NCI-H774 (cell line): ENCODE measurements at regions not wholly inside any gene's neighbourhood (a gene's known extent, or its start where the extent isn't known, plus 50 kb on each side); places are given as distances from the start of the nearest gene placed in this dataset.

Source experiments
- DNase-seq: peaks from one replicate; lab custom pipeline; 2025; lab: John Stamatoyannopoulos, UW

GRCh38 chr4:125808570-125808969, 493.8 kb downstream of the FAT4 start:
- no peak for DNase-seq

DNA sequence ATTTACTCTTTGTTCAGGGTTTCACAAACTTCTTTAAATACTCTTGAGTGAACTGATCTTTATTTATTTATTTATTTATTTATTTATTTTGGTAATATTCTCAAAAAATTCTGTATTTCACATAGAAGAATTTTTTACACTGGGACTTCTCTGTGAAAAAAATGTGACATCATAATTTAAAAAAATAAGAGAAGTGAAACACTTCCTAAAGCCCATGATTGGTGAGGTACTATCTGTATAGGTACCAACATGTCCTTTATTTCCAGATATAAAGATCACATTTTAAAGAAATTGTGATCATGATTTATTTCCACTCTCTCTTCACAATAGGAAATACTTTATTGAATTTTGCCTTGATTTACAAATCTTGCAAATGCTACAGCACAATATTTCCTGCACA, 497.1 kb downstream of the FAT4 start:
- no peak for DNase-seq

GRCh38 chr4:125826801-125827695, 512.3 kb downstream of the FAT4 start:
- DNase-seq, result no peak

DNA sequence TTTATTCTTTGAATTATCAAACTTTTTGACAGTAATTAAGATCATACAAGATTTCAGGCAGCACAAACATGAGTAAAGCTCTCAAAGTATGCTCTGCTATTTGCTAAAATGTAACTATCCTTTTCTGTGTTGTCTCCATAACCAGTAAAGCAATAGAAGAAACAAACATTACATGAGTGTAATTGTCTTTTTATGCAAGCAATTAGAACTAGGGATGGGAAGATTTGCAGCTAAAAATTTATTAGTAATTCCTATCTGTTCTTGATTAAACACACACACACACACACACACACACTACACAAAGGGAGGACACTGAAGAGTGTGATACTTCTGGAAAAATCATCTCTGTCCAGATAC, 512.9 kb downstream of the FAT4 start:
- DNase-seq, result no peak

GRCh38 chr4:125828346-125828745, 513.6 kb downstream of the FAT4 start:
- no peak for DNase-seq

- no peak for DNase-seq
Observed at GRCh38 chr4:125832161-125832560, 517.4 kb downstream of the FAT4 start.

DNA sequence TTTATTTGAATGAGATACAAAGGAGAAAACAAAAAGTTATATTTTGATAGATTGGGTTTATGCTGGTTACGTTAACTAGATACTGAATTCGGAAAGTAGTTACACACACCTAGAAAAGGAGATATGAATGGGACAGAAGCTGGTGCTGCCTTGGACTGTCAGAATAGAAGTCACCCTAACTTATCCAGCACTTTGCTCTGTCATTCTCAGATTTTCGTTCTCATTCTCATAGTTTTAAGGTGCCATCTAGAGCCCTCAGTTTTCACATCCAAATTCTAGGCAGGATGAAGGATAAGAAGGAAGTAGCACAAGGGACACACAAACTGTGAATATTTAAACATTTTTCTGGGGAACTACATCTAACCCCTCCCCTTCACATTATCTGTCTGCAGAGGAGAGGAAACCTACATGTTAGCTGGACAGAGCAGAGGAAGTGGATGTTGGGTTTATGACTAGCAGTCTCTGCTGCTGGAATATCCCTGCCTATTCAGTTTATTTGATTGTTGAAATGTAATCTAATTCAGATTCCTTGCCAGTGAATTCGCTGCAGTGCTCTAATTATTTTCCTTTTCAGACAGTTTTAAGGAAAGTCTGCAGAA, 521.9 kb downstream of the FAT4 start:
- DNase-seq, result no peak

- no peak for DNase-seq
Observed at GRCh38 chr4:125837493-125838201, 522.9 kb downstream of the FAT4 start.

- DNase-seq, result no peak
Observed at GRCh38 chr4:125838202-125838601, 523.4 kb downstream of the FAT4 start.

- DNase-seq, result no peak
Observed at GRCh38 chr4:125838924-125839323, 524.2 kb downstream of the FAT4 start.

DNA sequence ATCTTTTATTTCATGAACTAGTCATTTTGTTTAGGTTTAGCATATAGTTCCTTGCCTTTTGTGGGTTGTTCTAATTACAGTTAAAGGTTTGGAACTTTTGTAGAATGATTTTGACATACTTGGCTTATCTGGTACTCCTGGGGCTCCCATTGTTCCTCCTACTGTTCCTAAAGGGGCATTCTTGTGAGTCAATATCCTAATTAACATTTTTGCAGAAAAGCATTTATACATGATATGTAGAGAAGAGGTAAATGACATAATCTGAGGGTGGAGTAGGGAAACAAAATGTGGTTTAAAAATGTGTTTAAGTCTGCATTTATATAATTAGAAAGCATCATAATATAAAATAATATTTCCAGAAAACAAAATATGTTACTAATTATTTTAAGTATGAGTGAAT, 529.2 kb downstream of the FAT4 start:
- DNase-seq, result no peak

DNA sequence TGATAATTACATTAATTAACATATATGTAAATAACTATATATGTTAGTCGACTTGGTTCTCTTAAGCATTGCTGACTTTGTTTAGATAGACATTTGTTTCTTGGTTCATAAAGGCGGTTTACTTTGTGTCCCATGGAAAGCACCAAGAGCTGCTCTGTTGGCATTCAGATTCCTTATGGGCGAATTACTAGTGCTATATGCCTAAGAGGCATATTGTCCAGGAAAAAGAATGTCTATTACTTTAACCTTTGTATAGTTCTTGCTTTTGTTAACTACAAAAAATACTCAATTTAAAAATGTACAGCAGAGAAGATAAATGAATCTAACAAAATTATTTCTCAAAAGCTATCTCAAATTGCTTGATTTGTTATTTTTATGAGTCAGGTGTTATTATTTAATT, 532.8 kb downstream of the FAT4 start:
- no peak for DNase-seq

DNA sequence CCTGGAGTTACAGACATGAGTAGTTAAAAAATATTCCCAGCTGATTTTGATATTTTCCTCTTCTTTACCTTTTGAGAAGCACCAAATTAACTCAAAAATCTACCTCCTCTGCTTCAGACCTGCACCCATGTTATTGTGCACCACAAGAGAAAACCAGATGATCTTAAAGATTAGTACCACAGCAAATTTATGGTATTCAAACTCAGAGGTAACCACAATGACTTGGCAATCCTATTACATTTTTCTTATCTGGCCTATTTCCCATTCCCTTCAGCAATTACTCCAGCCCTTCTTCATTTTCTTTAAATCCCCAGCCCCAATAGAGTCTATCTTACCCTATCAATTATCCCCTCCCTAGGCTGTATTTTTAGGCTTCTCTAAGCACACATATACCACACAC, 535.1 kb downstream of the FAT4 start:
- DNase-seq, result no peak

GRCh38 chr4:125891597-125892258, 577.0 kb downstream of the FAT4 start:
- DNase-seq, result no peak

- no peak for DNase-seq
Observed at GRCh38 chr4:125904802-125905201, 590.0 kb downstream of the FAT4 start.

- DNase-seq, result no peak
Observed at GRCh38 chr4:125911058-125911457, 596.3 kb downstream of the FAT4 start.

DNA sequence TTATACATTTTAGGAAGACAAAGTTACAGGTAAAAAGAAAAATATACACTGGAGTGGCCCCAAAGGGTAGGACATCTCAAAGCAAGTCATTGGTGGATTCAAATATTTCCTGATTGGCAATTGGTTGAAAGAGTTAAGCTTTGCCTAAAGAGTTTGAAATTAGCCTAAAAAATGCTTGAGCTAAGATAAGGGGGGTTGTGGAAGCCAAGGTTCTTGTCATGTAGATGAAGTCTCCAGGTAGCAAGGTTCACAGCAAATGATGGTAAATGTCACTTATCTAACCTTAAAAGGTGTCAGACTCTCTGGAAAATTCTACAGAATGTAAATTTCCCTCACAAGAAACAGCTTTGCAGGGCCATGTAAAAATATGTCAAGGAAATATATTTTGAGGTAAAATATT, 596.7 kb downstream of the FAT4 start:
- no peak for DNase-seq

DNA sequence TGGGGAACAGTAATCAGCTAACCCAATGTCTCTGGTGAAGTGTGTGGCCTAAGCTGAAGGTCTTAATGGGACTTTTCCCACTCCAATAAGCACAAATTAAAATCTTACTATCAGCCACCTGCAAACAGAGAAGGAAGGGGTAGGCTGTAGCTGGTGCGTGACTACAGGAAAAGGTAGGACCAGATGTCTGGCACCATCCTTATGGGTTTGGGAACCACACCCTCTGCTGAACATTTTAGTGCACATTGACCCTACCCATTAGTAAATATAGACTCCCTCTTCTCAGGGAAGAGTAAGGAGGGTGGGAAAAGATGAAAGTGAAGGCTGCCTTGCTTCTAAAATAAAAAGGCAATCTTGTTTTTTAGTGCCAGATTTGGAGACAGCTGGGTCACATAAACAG, 602.8 kb downstream of the FAT4 start:
- no peak for DNase-seq

- DNase-seq, result no peak
Observed at GRCh38 chr4:125928652-125929051, 613.9 kb downstream of the FAT4 start.

GRCh38 chr4:125938541-125938940, 623.8 kb downstream of the FAT4 start:
- DNase-seq, result no peak

DNA sequence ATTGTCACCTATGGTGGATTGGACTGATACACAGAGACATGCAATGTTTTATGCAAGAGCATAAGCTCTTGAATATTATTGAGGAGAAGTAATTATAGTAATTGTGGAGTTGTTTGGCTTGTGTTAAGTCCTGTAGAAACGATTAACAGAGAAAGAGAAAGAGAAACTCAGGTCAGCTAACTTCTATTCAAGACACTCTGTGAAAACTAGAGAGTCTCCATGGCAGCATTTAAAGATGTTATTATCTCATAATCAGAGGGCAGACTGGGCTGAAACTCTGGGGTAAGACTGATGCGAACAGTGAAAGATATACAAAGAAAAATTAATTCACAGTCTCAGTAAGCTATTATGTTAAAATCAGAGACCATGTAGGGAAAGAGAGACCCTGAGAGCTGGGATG, 625.7 kb downstream of the FAT4 start:
- no peak for DNase-seq

GRCh38 chr4:125944966-125945365, 630.2 kb downstream of the FAT4 start:
- no peak for DNase-seq

GRCh38 chr4:125948021-125948420, 633.3 kb downstream of the FAT4 start:
- DNase-seq, result no peak
